Activated T-cell treated with anti-CD3 and anti-CD28 coated beads, Interleukin-2, amount 50 U/mL, for 72 hours (primary cell): ENCODE measurements at regions not wholly inside any gene's neighbourhood (a gene's known extent, or its start where the extent isn't known, plus 50 kb on each side); places are given as distances from the start of the nearest gene placed in this dataset.
"Not testable (repeated sequence)": the region's sequence is repeated elsewhere in the genome, so short reads cannot be mapped to it uniquely, and the experiment has no call there.

ENCODE experiments used
- ATAC-seq, 2 donors: fragments of 150-1000 bp; cut with Tn5 transposase; replicated peaks in 1 of 2; 2 replicates each; pipeline ENCODE4 v1.10.0; 2021; ENCODE audit warnings: moderate library complexity in 2 of 2, mild to moderate bottlenecking in 1 of 2
- DNase-seq, 2 donors: peaks; one replicate each; pipeline ENCODE4 v3.0.0; 2021 to 2022; ENCODE audit warnings: mixed read lengths in 1 of 2
- H3K27ac Mint-ChIP-seq: one replicate; pipeline ENCODE4 v1.8.0; 2022; ENCODE audit warnings: mild to moderate bottlenecking, moderate library complexity, mixed read lengths
- H3K27me3 Mint-ChIP-seq: one replicate; pipeline ENCODE4 v1.8.0; 2022; ENCODE audit warnings: low read depth, mixed read lengths
- H3K36me3 Mint-ChIP-seq, 2 donors: one replicate each; pipeline ENCODE4 v1.8.0; 2022; ENCODE audit warnings: mixed read lengths in 2 of 2, mild to moderate bottlenecking in 1 of 2; ENCODE audit not compliant: insufficient read depth in 2 of 2
- H3K4me1 Mint-ChIP-seq: one replicate; pipeline ENCODE4 v1.8.0; 2022; ENCODE audit warnings: low read depth, mixed read lengths
- H3K4me3 Mint-ChIP-seq, 2 donors: one replicate each; pipeline ENCODE4 v1.8.0; 2022; ENCODE audit warnings: mild to moderate bottlenecking in 2 of 2, mixed read lengths in 2 of 2, moderate library complexity in 2 of 2
- H3K9me3 Mint-ChIP-seq, 2 donors: one replicate each; pipeline ENCODE4 v1.8.0; 2022; ENCODE audit warnings: mixed read lengths in 2 of 2

- DNase-seq (no peak), ATAC-seq (no peak)
- no peak overlapping the region for H3K27ac Mint-ChIP-seq
- peaks cover 14% of the 10 kb centered on the region in 2 donors for H3K9me3 Mint-ChIP-seq
- peaks cover 0 to 4% of the 10 kb centered on the region in 2 donors for H3K36me3 Mint-ChIP-seq
- no peaks in the 10 kb centered on the region for H3K4me1 Mint-ChIP-seq
- no peaks in the 10 kb centered on the region for H3K27me3 Mint-ChIP-seq
- no peak overlapping the region for H3K4me3 Mint-ChIP-seq
Observed at GRCh38 chr5:136853971-136854370, 488.6 kb upstream of the TRPC7 start.

GRCh38 chr5:136840601-136841000 lies 475.3 kb upstream of the TRPC7 start:
- DNase-seq = no peak
- Mint-ChIP-seq H3K27ac (no peak overlapping the region), H3K4me1 (no peaks in the 10 kb centered on the region), H3K27me3 (no peaks in the 10 kb centered on the region), H3K36me3 (no peaks in the 10 kb centered on the region), H3K4me3 (no peak overlapping the region), H3K9me3 (peaks cover 2% of the 10 kb centered on the region in 2 donors)
- ATAC-seq = no peak

- H3K4me1 Mint-ChIP-seq = no peaks in the 10 kb centered on the region
- no peaks in the 10 kb centered on the region for H3K27me3 Mint-ChIP-seq
- no peak for ATAC-seq
- H3K4me3 Mint-ChIP-seq = no peak overlapping the region
- H3K9me3 Mint-ChIP-seq = peaks cover 1 to 10% of the 10 kb centered on the region in 2 donors
- DNase-seq = no peak
- no peaks in the 10 kb centered on the region for H3K36me3 Mint-ChIP-seq
- no peak overlapping the region for H3K27ac Mint-ChIP-seq
Observed at GRCh38 chr5:136836093-136836492, 470.7 kb upstream of the TRPC7 start.

- H3K27me3 Mint-ChIP-seq = no peaks in the 10 kb centered on the region
- H3K9me3 Mint-ChIP-seq = peaks cover 2 to 4% of the 10 kb centered on the region in 2 donors
- no peaks in the 10 kb centered on the region for H3K36me3 Mint-ChIP-seq
- DNase-seq (no peak), ATAC-seq (no peak)
- H3K4me3 Mint-ChIP-seq = no peak overlapping the region
- H3K27ac Mint-ChIP-seq = no peak overlapping the region
- no peaks in the 10 kb centered on the region for H3K4me1 Mint-ChIP-seq
Observed at GRCh38 chr5:136820848-136821247, 455.5 kb upstream of the TRPC7 start.

- Mint-ChIP-seq H3K36me3 (no peaks in the 10 kb centered on the region), H3K27ac (no peak overlapping the region), H3K27me3 (no peaks in the 10 kb centered on the region), H3K4me1 (no peaks in the 10 kb centered on the region), H3K9me3 (peaks cover 2 to 3% of the 10 kb centered on the region in 2 donors), H3K4me3 (no peak overlapping the region)
- ATAC-seq = no peak
- DNase-seq = no peak
Observed at GRCh38 chr5:136819526-136820302, 454.4 kb upstream of the TRPC7 start.

- Mint-ChIP-seq H3K27me3 (no peaks in the 10 kb centered on the region), H3K9me3 (peaks cover 0 to 2% of the 10 kb centered on the region in 2 donors), H3K36me3 (no peaks in the 10 kb centered on the region), H3K4me3 (no peak overlapping the region), H3K27ac (no peak overlapping the region), H3K4me1 (no peaks in the 10 kb centered on the region)
- DNase-seq = no peak
- no peak for ATAC-seq
Observed at GRCh38 chr5:136816327-136816726, 451.0 kb upstream of the TRPC7 start.

- no peaks in the 10 kb centered on the region for H3K4me1 Mint-ChIP-seq
- no peak overlapping the region for H3K4me3 Mint-ChIP-seq
- ATAC-seq (no peak), DNase-seq (no peak)
- H3K27me3 Mint-ChIP-seq = no peaks in the 10 kb centered on the region
- H3K9me3 Mint-ChIP-seq = peaks cover 0 to 2% of the 10 kb centered on the region in 2 donors
- no peaks in the 10 kb centered on the region for H3K36me3 Mint-ChIP-seq
- H3K27ac Mint-ChIP-seq = no peak overlapping the region
Observed at GRCh38 chr5:136814619-136815378, 449.5 kb upstream of the TRPC7 start.

GRCh38 chr5:136812270-136812669 lies 446.9 kb upstream of the TRPC7 start:
- ATAC-seq, H3K4me1 Mint-ChIP-seq, H3K4me3 Mint-ChIP-seq, H3K27ac Mint-ChIP-seq, H3K36me3 Mint-ChIP-seq, H3K9me3 Mint-ChIP-seq, H3K27me3 Mint-ChIP-seq, DNase-seq: not testable (repeated sequence)

- Mint-ChIP-seq H3K27ac (no peak overlapping the region), H3K27me3 (no peaks in the 10 kb centered on the region), H3K9me3 (peaks cover 2 to 4% of the 10 kb centered on the region in 2 donors), H3K4me3 (no peak overlapping the region), H3K36me3 (no peaks in the 10 kb centered on the region), H3K4me1 (peaks cover 6% of the 10 kb centered on the region)
- DNase-seq (no peak), ATAC-seq (no peak)
Observed at GRCh38 chr5:136811551-136811950, 446.2 kb upstream of the TRPC7 start.

GRCh38 chr5:136811086-136811485 lies 445.7 kb upstream of the TRPC7 start:
- Mint-ChIP-seq H3K4me3 (no peak overlapping the region), H3K9me3 (peaks cover 2 to 4% of the 10 kb centered on the region in 2 donors), H3K27ac (no peak overlapping the region), H3K4me1 (peaks cover 6% of the 10 kb centered on the region), H3K27me3 (no peaks in the 10 kb centered on the region), H3K36me3 (no peaks in the 10 kb centered on the region)
- DNase-seq = no peak
- ATAC-seq = no peak

GRCh38 chr5:136810261-136810801 lies 445.0 kb upstream of the TRPC7 start:
- Mint-ChIP-seq H3K4me1 (peaks cover 6% of the 10 kb centered on the region), H3K27me3 (no peaks in the 10 kb centered on the region), H3K27ac (no peak overlapping the region), H3K9me3 (peaks cover 2 to 4% of the 10 kb centered on the region in 2 donors), H3K4me3 (no peak overlapping the region), H3K36me3 (no peaks in the 10 kb centered on the region)
- ATAC-seq (no peak), DNase-seq (no peak)

- H3K9me3 Mint-ChIP-seq = peaks cover 2 to 7% of the 10 kb centered on the region in 2 donors
- ATAC-seq = no peak
- H3K36me3 Mint-ChIP-seq = no peaks in the 10 kb centered on the region
- DNase-seq = no peak
- no peaks in the 10 kb centered on the region for H3K27me3 Mint-ChIP-seq
- peaks cover 6% of the 10 kb centered on the region for H3K4me1 Mint-ChIP-seq
- no peak overlapping the region for H3K27ac Mint-ChIP-seq
- no peak overlapping the region for H3K4me3 Mint-ChIP-seq
Observed at GRCh38 chr5:136809382-136809781, 444.0 kb upstream of the TRPC7 start.

- Mint-ChIP-seq H3K4me3 (no peak overlapping the region), H3K27me3 (no peaks in the 10 kb centered on the region), H3K9me3 (peaks cover 2 to 7% of the 10 kb centered on the region in 2 donors), H3K4me1 (peaks cover 6% of the 10 kb centered on the region), H3K36me3 (no peaks in the 10 kb centered on the region), H3K27ac (no peak overlapping the region)
- no peak for DNase-seq
- ATAC-seq = no peak
Observed at GRCh38 chr5:136808756-136809155, 443.4 kb upstream of the TRPC7 start.
